Stomach (tissue), 8 donors: ENCODE measurements at regions not wholly inside any gene's neighbourhood (a gene's known extent, or its start where the extent isn't known, plus 50 kb on each side); places are given as distances from the start of the nearest gene placed in this dataset.

Experiments
- DNase-seq, 2 donors: peaks; one replicate each; pipeline versions ENCODE4 v3.0.0 to v3.0.0-alpha.2; 2013 to 2019
- H3K27ac ChIP-seq, 5 donors: fragments of 200-600 bp in 4 of 5; sonication (generic) in 4 of 5; one replicate each; pipeline ENCODE4 v1.5.1; 2013 to 2019; ENCODE audit warnings: mild to moderate bottlenecking in 1 of 5, moderate library complexity in 1 of 5
- H3K27me3 ChIP-seq, 3 donors: fragments of 200-600 bp; sonication (generic); one replicate each; pipeline ENCODE4 v1.5.1; 2017 to 2019; ENCODE audit warnings: mixed run types in 1 of 3
- H3K36me3 ChIP-seq, 4 donors: fragments of 200-600 bp; sonication (generic); 1 replicate in 3 of 4; 2 replicates in 1 of 4; pipeline ENCODE4 v1.5.1; 2016 to 2019
- H3K4me1 ChIP-seq, 4 donors: fragments of 200-600 bp; sonication (generic); one replicate each; pipeline ENCODE4 v1.5.1; 2016 to 2019
- H3K4me3 ChIP-seq, 4 donors: fragments of 200-600 bp; sonication (generic) in 3 of 4; one replicate each; pipeline ENCODE4 v1.5.1; 2016 to 2019; ENCODE audit warnings: mild to moderate bottlenecking in 1 of 4
- H3K9me3 ChIP-seq, 4 donors: fragments of 200-600 bp; sonication (generic); one replicate each; pipeline ENCODE4 v1.5.1; 2016 to 2019
- CTCF ChIP-seq, 7 experiments: fragments of 450-650 bp in 4 of 7; fragments of 200-600 bp in 3 of 7; sonication (generic) in 3 of 7; IDR thresholded peaks; one replicate each; pipeline ENCODE4 v1.5.1; 2016 to 2019; ENCODE audit warnings: antibody characterized with exemption in 7 of 7, control low read depth in 2 of 7, mild to moderate bottlenecking in 1 of 7
- EP300 ChIP-seq: sonication (generic); formaldehyde crosslinking; IDR thresholded peaks from one replicate; pipeline ENCODE4 v1.6.1; 2017; ENCODE audit warnings: antibody characterized with exemption
- POLR2A ChIP-seq, 4 donors: fragments of 450-650 bp; IDR thresholded peaks; one replicate each; pipeline ENCODE4 v1.6.1; 2016; ENCODE audit warnings: antibody characterized with exemption in 4 of 4, control low read depth in 2 of 4, mild to moderate bottlenecking in 1 of 4, moderate library complexity in 1 of 4
- POLR2AphosphoS5 ChIP-seq, 3 donors: sonication (generic); formaldehyde crosslinking; IDR thresholded peaks; one replicate each; pipeline ENCODE4 v1.6.1; 2016; ENCODE audit warnings: antibody characterized with exemption in 3 of 3
- WGBS, 5 donors: extraction: QIAGEN DNeasy Blood & Tissue Kit in 3 of 5; methylation state at CpG; one replicate each; pipeline versions ENCODE4 v1.1.5 to v1.1.7; 2013 to 2018; 5-methylcytosine and 5-hydroxymethylcytosine counted together
- intact Hi-C: fragments of 100-400 bp; cut with DNase I; formaldehyde crosslinking; loops from one replicate; pipeline ENCODE4 v1.15.1; 2023; ENCODE audit warnings: low total_unique reads
- donor health status: healthy with polysubstance abuse.
- donor health status: Bipolar disorder and iron deficiency.
- donor health status: healthy.

- DNase-seq: peak; percentile 37 to 71
- WGBS, 5 donors: 17 to 45% (median 21%) methylated on average over 8 of the region's 8 CpGs
Observed at GRCh38 chr14:26872515-26873361, 274.9 kb upstream of the NOVA1 start.

GRCh38 chr14:26873362-26873960 is 275.6 kb upstream of the NOVA1 start:
- no peaks in the 10 kb centered on the region for H3K27me3 ChIP-seq
- no peaks in the 10 kb centered on the region for H3K9me3 ChIP-seq
- 44 to 59% (median 56%) methylated on average over 4 of the region's 4 CpGs for WGBS, 5 donors
- TF ChIP-seq CTCF (IDR thresholded peaks at IDR 0.05) (no peak), POLR2AphosphoS5 (IDR thresholded peaks at IDR 0.05) (no peak), POLR2A (IDR thresholded peaks at IDR 0.05) (no peak), EP300 (no peak)
- DNase-seq: no peak
- H3K27ac ChIP-seq: peak overlapping the region in 1 of 5 donors; percentile 34
- intact Hi-C loops: no loop called here
- no peaks in the 10 kb centered on the region for H3K36me3 ChIP-seq
- peaks cover 0 to 25% (median 3%) of the 10 kb centered on the region in 4 donors for H3K4me1 ChIP-seq
- H3K4me3 ChIP-seq: no peak overlapping the region

More at GRCh38 chr14:26872515-26873361, 274.9 kb upstream of the NOVA1 start:
- no peak overlapping the region for H3K4me3 ChIP-seq
- TF ChIP-seq POLR2AphosphoS5 (IDR thresholded peaks at IDR 0.05) (peak; percentile 19 to 67 (median 44)), EP300 (peak; percentile 48), CTCF (IDR thresholded peaks at IDR 0.05) (no peak), POLR2A (IDR thresholded peaks at IDR 0.05) (no peak)
- peaks cover 0 to 25% (median 3%) of the 10 kb centered on the region in 4 donors for H3K4me1 ChIP-seq
- no peaks in the 10 kb centered on the region for H3K27me3 ChIP-seq
- no peaks in the 10 kb centered on the region for H3K9me3 ChIP-seq
- H3K27ac ChIP-seq: peak overlapping the region in 1 of 5 donors; percentile 34
- intact Hi-C loops: no loop called here
- no peaks in the 10 kb centered on the region for H3K36me3 ChIP-seq

GRCh38 chr14:26887847-26888246 is 290.0 kb upstream of the NOVA1 start:
- peaks cover 0 to 3% (median 0%) of the 10 kb centered on the region in 4 donors for H3K9me3 ChIP-seq
- H3K4me1 ChIP-seq: no peaks in the 10 kb centered on the region
- TF ChIP-seq POLR2A (IDR thresholded peaks at IDR 0.05) (no peak), EP300 (no peak), CTCF (IDR thresholded peaks at IDR 0.05) (no peak)
- intact Hi-C loops: no loop called here
- 50 to 88% (median 75%) methylated on average over 1 of the region's 1 CpG for WGBS, 5 donors
- H3K4me3 ChIP-seq: no peak overlapping the region
- H3K27me3 ChIP-seq: no peaks in the 10 kb centered on the region
- DNase-seq: peak in 1 of 2 donors; percentile 4
- no peak overlapping the region for H3K27ac ChIP-seq
- no peaks in the 10 kb centered on the region for H3K36me3 ChIP-seq

- no peak for DNase-seq
- Histone ChIP-seq H3K27me3 (no peaks in the 10 kb centered on the region), H3K27ac (no peak overlapping the region), H3K4me1 (no peaks in the 10 kb centered on the region), H3K4me3 (no peak overlapping the region), H3K9me3 (peaks cover 0 to 3% (median 0%) of the 10 kb centered on the region in 4 donors), H3K36me3 (no peaks in the 10 kb centered on the region)
- TF ChIP-seq EP300: no peak
- no peak for TF ChIP-seq POLR2A (IDR thresholded peaks at IDR 0.05)
- no peak for TF ChIP-seq CTCF (IDR thresholded peaks at IDR 0.05)
- no peak for TF ChIP-seq POLR2AphosphoS5 (IDR thresholded peaks at IDR 0.05)
- intact Hi-C loops: no loop called here
- WGBS, 5 donors: 50 to 85% (median 78%) methylated on average over 1 of the region's 1 CpG
Observed at GRCh38 chr14:26888592-26888991, 290.8 kb upstream of the NOVA1 start.
